ENCODE measurements at regions not wholly inside any gene's neighbourhood (a gene's known extent, or its start where the extent isn't known, plus 50 kb on each side); places are given as distances from the start of the nearest gene placed in this dataset.

DNA sequence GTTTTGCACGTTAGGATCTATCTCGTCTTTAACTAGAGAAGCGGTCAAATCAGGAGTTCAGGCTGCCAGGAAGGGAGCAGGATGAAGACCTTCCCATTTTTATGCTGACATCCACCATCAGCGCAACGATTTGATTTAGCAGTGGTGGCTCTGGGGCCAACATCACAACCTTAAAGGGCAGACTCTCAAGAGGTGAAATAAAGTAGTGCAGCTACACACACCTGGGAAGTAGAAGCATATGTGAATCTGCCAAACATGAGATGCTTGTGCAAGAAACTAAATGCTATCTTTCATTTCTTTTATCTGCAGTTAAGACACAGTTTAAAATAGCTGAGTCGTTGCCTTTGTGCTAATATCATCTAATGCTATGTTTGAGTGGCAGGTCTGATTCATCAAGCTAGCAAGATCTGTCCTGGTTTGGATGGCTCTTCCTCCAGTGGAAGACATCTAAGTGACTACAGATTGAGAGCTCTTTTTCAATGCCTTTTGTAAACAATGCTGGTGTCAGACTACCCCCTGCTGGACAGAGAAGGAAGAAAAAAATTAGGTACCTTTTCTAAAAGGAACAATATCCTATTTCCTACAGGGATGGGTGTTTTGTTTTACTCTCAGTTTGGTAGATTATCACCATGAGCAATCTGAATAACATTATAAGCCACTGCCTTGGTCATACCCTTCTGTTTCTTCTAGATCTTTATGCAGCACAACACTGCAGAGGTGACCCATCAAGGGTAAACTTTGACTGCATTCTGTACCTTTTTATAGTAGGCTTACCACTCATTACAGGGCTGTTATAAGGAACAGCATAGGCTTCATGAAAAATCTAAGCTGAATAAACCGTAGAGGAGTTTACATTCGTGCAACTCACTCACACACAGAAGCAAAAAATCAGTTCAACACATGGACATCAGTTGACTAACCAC is 171.6 kb upstream of the FBXL4 start:
- intact Hi-C loops (cut with micrococcal nuclease; ENCODE audit: unreplicated experiment) (loop anchor here (1.0 to 5.0 kb wide), 3 partner anchors 272 to 1622 kb away; no protein-coding TSS in a partner anchor), in situ Hi-C loops (cut with HindIII; ENCODE audit: extremely low pct_ligation_motif_present, low pct_unique_long_range_greater_than_20kb) (loop anchor here (25.0 kb wide), 2 partner anchors 282 to 1632 kb away; partner anchors contain the start of gene POU3F2)
- WGBS (ENCODE audit: low lambda C conversion rate): 10% methylated on average over 6 of the region's 8 CpGs
- H3K79me2 ChIP-seq (ENCODE audit: insufficient read depth, low read length): no peaks in the 10 kb centered on the region
- CTCF ChIA-PET (ENCODE audit: low intra/inter-chr PET ratio, low total read pairs): interaction anchor here (1.7 kb wide), 1 partner anchor 1621 kb away, joined by 10 read pairs; no protein-coding TSS in a partner anchor
- no peaks in the 10 kb centered on the region for H3K4me1 ChIP-seq (ENCODE audit: insufficient read depth, low read length)
- DNase-seq (ENCODE audit: low spot score) (peak; percentile 23), FAIRE-seq (peak; percentile 73), ATAC-seq (peak; percentile 74)
- H2AFZ ChIP-seq (ENCODE audit: low read length): no peak overlapping the region
- 0 out of 5 replicates have a peak, but pooled peaks cover 0 to 2% of the 10 kb centered on the region in 2 experiments for H3K27me3 ChIP-seq (ENCODE audit: control insufficient read depth in 1 of 2, insufficient read depth in 2 of 2, low read length in 2 of 2)
- H3K9ac ChIP-seq (ENCODE audit: insufficient read depth, low read depth, low read length): no peak overlapping the region
- H3K4me3 ChIP-seq (replicated peaks in 1 of 3; ENCODE audit: insufficient read depth in 1 of 3, low read depth in 2 of 3, low read length in 3 of 3): no peak overlapping the region
- POLR2A ChIA-PET: no interaction called here
- no peaks in the 10 kb centered on the region for H3K9me3 ChIP-seq (ENCODE audit: low read length)
- H3K36me3 ChIP-seq (replicated peaks in 1 of 2; ENCODE audit: control insufficient read depth in 1 of 2, insufficient read depth in 2 of 2, low read length in 2 of 2): no peaks in the 10 kb centered on the region
- no peak overlapping the region for H3K27ac ChIP-seq (ENCODE audit: extremely low read length, insufficient read depth, low read length)
- TF ChIP-seq TOPORS (CRISPR knock-in tag; IDR thresholded peaks at IDR 0.05) (no peak), CTCF (CRISPR knock-in tag; IDR thresholded peaks at IDR 0.05) (peak; percentile 73), SNAI1 (CRISPR knock-in tag; IDR thresholded peaks at IDR 0.05; ENCODE audit: borderline replicate concordance) (no peak), FOXA3 (CRISPR knock-in tag; IDR thresholded peaks at IDR 0.05) (0 out of 2 replicates have a peak, but pooled peaks have one; percentile 25), MAFK (conservative IDR thresholded peaks at IDR 0.05 in 1 of 2, IDR thresholded peaks at IDR 0.05 in 1 of 2; ENCODE audit: low read length in 2 of 2) (0 out of 4 replicates have a peak, but pooled peaks have one; percentile 16 to 24), SMC3 (IDR thresholded peaks at IDR 0.05; ENCODE audit: low read length) (peak; percentile 43), BORCS8-MEF2B (CRISPR knock-in tag; IDR thresholded peaks at IDR 0.05) (no peak), STAG1 (CRISPR knock-in tag; IDR thresholded peaks at IDR 0.05) (peak; percentile 84)
- no peak overlapping the region for H3K4me2 ChIP-seq (ENCODE audit: low read depth, low read length)
- H4K20me1 ChIP-seq (ENCODE audit: insufficient read depth, low read length): no peaks in the 10 kb centered on the region
- no TSS peak for BruUV-seq (replicated peaks)
